ENCODE measurements at regions not wholly inside any gene's neighbourhood (a gene's known extent, or its start where the extent isn't known, plus 50 kb on each side); places are given as distances from the start of the nearest gene placed in this dataset.

GRCh38 chr4:163582703-163583102 lies 88.2 kb downstream of the TMA16 start:
- no peak for TF ChIP-seq CTCF (IDR thresholded peaks at IDR 0.05)
- no peak for TF ChIP-seq ZFX (IDR thresholded peaks at IDR 0.05; ENCODE audit: borderline replicate concordance)

Data from 22Rv1 (cell line).